GM12878 (cell line): ENCODE measurements at regions not wholly inside any gene's neighbourhood (a gene's known extent, or its start where the extent isn't known, plus 50 kb on each side); places are given as distances from the start of the nearest gene placed in this dataset.

Source experiments
- ATAC-seq: fragments of 200-7000 bp; cut with Tn5 transposase; 3 replicates; pipeline ENCODE4 v1.9.1; 2020; ENCODE audit warnings: mild to moderate bottlenecking, moderate library complexity
- BruUV-seq: library from RNA; stranded (reverse); fragments of 400-500 nt; replicated peaks from 2 replicates; lab custom pipeline; 2021; lab: Mats Ljungman, UMichigan
- CTCF ChIA-PET: fragments of 300-600 bp; sonication (Branson Sonifier 250); formaldehyde crosslinking; extraction: SDS; loops from one replicate; lab custom pipeline; 2021; ENCODE audit warnings: inconsistent platforms; lab: Yijun Ruan, JAX
- POLR2A ChIA-PET: fragments of 350-600 bp; formaldehyde crosslinking; extraction: SDS; loops from one replicate; lab custom pipeline; 2021; ENCODE audit warnings: inconsistent platforms; lab: Charles Lee
- RAD21 ChIA-PET: fragments of 300-600 bp; sonication (Branson Sonifier 250); formaldehyde crosslinking; loops from one replicate; lab custom pipeline; 2023; ENCODE audit warnings: antibody characterized with exemption; ENCODE audit not compliant: unreplicated experiment; lab: Charles Lee
- SMC1A ChIA-PET: fragments of 300-600 bp; sonication (Branson Sonifier 250); formaldehyde crosslinking; loops from one replicate; lab custom pipeline; 2023; ENCODE audit not compliant: unreplicated experiment, uncharacterized antibody; lab: Charles Lee
- DNase-seq: peaks from one replicate; pipeline ENCODE4 v3.0.0-alpha.2; 2011; ENCODE audit warnings: low read depth, low spot score
- FAIRE-seq: peaks from 3 replicates; lab custom pipeline; 2011; peaks lifted over from hg19 to GRCh38; lab: Jason Lieb, UNC
- H2AFZ ChIP-seq: 2 replicates; pipeline ENCODE4 v1.6.0; 2011; ENCODE audit warnings: low read depth, low read length, control low read depth; ENCODE audit not compliant: control insufficient read depth
- H3K27ac ChIP-seq: 2 replicates; pipeline ENCODE4 v1.5.1; 2011; ENCODE audit warnings: control low read depth; ENCODE audit not compliant: control insufficient read depth, insufficient read depth
- H3K27me3 ChIP-seq, 2 experiments: replicated peaks in 1 of 2; 2 replicates each; pipeline versions ENCODE4 v1.6.0 to v1.6.1; 2011; ENCODE audit warnings: low read length in 1 of 2; ENCODE audit not compliant: control insufficient read depth in 2 of 2, insufficient read depth in 2 of 2
- H3K36me3 ChIP-seq, 2 experiments: 2 replicates each; pipeline ENCODE4 v1.5.1; 2011; ENCODE audit warnings: low read length in 1 of 2; ENCODE audit not compliant: control insufficient read depth in 2 of 2, insufficient read depth in 2 of 2
- H3K4me1 ChIP-seq: 2 replicates; pipeline ENCODE4 v1.6.1; 2011; ENCODE audit warnings: mild to moderate bottlenecking, low read length, moderate library complexity, mixed read lengths; ENCODE audit not compliant: control insufficient read depth, insufficient read depth
- H3K4me2 ChIP-seq: 2 replicates; pipeline ENCODE4 v1.6.0; 2011; ENCODE audit warnings: control low read depth; ENCODE audit not compliant: control insufficient read depth, insufficient read depth
- H3K4me3 ChIP-seq: fragments of 200-600 bp; sonication (generic); 2 replicates; pipeline ENCODE4 v1.5.1; 2016
- H3K79me2 ChIP-seq: 2 replicates; pipeline ENCODE4 v1.6.0; 2011; ENCODE audit warnings: low read length; ENCODE audit not compliant: control insufficient read depth, insufficient read depth
- H3K9ac ChIP-seq: 2 replicates; pipeline ENCODE4 v1.8.0; 2011; ENCODE audit warnings: low read length, control low read depth, mixed read lengths; ENCODE audit not compliant: control insufficient read depth, insufficient read depth
- H3K9me3 ChIP-seq: replicated peaks from 3 replicates; pipeline ENCODE4 v1.5.1; 2011; ENCODE audit warnings: mild to moderate bottlenecking, low read length; ENCODE audit not compliant: control insufficient read depth, insufficient read depth
- H4K20me1 ChIP-seq: 2 replicates; pipeline ENCODE4 v1.6.0; 2011; ENCODE audit not compliant: control insufficient read depth, insufficient read depth
- BMI1 ChIP-seq: fragments of 450-650 bp; IDR thresholded peaks from 2 replicates; pipeline ENCODE4 v1.6.1; 2016; ENCODE audit warnings: mild to moderate bottlenecking, moderate library complexity, borderline replicate concordance
- FOXM1 ChIP-seq: IDR thresholded peaks from 2 replicates; pipeline ENCODE4 v1.6.1; 2012; ENCODE audit warnings: low read depth, mild to moderate bottlenecking, inconsistent platforms, low read length, moderate library complexity
- MXI1 ChIP-seq: fragments of 150-350 bp; IDR thresholded peaks from 2 replicates; pipeline ENCODE4 v1.6.1; 2011; ENCODE audit warnings: low read depth, mild to moderate bottlenecking, inconsistent platforms, low read length, improper control_type of control experiment
- NBN ChIP-seq: fragments of 450-650 bp; IDR thresholded peaks from 2 replicates; pipeline ENCODE4 v1.6.1; 2016
- NFXL1 ChIP-seq: fragments of 450-650 bp; IDR thresholded peaks from 2 replicates; pipeline ENCODE4 v1.6.1; 2017; ENCODE audit warnings: antibody characterized with exemption, mild to moderate bottlenecking, borderline replicate concordance
- NRF1 ChIP-seq: conservative IDR thresholded peaks from 2 replicates; pipeline ENCODE4 v1.6.1; 2011; ENCODE audit warnings: mild to moderate bottlenecking, low read depth, low read length, improper control_type of control experiment
- PML ChIP-seq: IDR thresholded peaks from 2 replicates; pipeline ENCODE4 v1.6.1; 2012; ENCODE audit warnings: low read length, inconsistent platforms
- POLR2A ChIP-seq: IDR thresholded peaks from 2 replicates; pipeline ENCODE4 v1.6.1; 2011; ENCODE audit warnings: low read depth, mild to moderate bottlenecking, low read length
- TBL1XR1 ChIP-seq: IDR thresholded peaks from 2 replicates; pipeline ENCODE4 v1.6.1; 2012; ENCODE audit warnings: low read depth, low read length, improper control_type of control experiment
- YY1 ChIP-seq: IDR thresholded peaks from 2 replicates; pipeline ENCODE4 v1.6.1; 2011; ENCODE audit warnings: low read depth, mild to moderate bottlenecking, low read length
- WGBS: methylation state at CpG from one replicate; pipeline ENCODE4 v1.1.6; 2016; ENCODE audit warnings: low lambda C conversion rate; ENCODE audit not compliant: insufficient replicate concordance, insufficient coverage; ENCODE audit errors: missing lambda C conversion rate; 5-methylcytosine and 5-hydroxymethylcytosine counted together
- in situ Hi-C: fragments of 300-500 bp; cut with MboI; formaldehyde crosslinking; loops from 9 replicates; pipeline ENCODE4 v1.14.3; 2018; ENCODE audit warnings: mixed read lengths
- intact Hi-C: fragments of 100-400 bp; cut with micrococcal nuclease; formaldehyde crosslinking; loops from one replicate; pipeline ENCODE4 v1.14.2; 2022; ENCODE audit not compliant: unreplicated experiment
- TF ChIP-seq, protein P1 (sequence below): IDR thresholded peaks from 2 replicates; pipeline ENCODE4 v1.6.1; 2012; ENCODE audit warnings: low read depth, low read length, improper control_type of control experiment
- TF ChIP-seq, protein P2 (sequence below): fragments of 450-650 bp; IDR thresholded peaks from 2 replicates; pipeline ENCODE4 v1.6.1; 2017; ENCODE audit warnings: mild to moderate bottlenecking, low read depth, inconsistent platforms; ENCODE audit not compliant: poor library complexity, severe bottlenecking
- TF ChIP-seq, protein P3 (sequence below): IDR thresholded peaks from 2 replicates; pipeline ENCODE4 v1.6.1; 2012; ENCODE audit warnings: low read length, inconsistent platforms
- TF ChIP-seq, protein P4 (sequence below): IDR thresholded peaks from 2 replicates; pipeline ENCODE4 v1.6.1; 2012; ENCODE audit warnings: improper control_type of control experiment, low read depth, low read length; ENCODE audit not compliant: insufficient replicate concordance

DNA sequence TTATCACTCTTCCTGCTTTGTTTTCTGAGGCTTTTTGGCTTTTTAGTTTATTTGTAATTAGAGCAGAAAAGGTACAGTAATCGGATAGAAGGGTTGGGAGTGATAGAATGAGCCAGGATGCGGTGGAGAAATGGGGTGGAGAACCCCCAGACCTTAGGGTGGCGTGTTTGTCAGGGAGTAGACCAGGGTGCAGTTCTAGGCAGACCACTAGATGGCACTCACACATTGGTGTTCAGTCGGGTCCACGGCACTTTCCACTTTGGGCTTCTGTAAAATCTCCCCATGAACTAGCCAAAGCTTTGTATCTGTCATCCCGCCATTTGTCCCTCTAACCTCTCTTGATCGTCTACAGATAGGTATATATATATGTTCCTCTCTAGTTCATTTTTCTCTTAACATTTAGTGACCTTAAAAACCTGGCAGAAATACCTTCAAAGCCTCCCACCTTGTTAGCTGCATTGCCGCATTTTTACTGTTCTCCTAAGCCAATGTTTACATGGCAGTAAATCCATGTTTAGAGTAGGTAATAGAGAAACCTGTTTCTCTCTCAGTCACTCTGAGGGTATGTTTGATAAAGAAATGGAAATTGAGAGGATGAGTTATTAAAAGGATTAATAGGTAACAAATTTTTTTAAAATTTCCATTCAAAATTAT lies 154.9 kb downstream of the TM9SF2 start:
- Histone ChIP-seq H3K36me3 (no peaks in the 10 kb centered on the region), H3K4me2 (no peak overlapping the region), H2AFZ (peak overlapping the region; percentile 57; the same call in 1 of the 2 replicates), H3K27me3 (no peaks in the 10 kb centered on the region), H3K27ac (no peak overlapping the region), H4K20me1 (no peaks in the 10 kb centered on the region), H3K9ac (no peak overlapping the region), H3K4me3 (no peak overlapping the region), H3K4me1 (peaks cover 7% of the 10 kb centered on the region), H3K79me2 (no peaks in the 10 kb centered on the region), H3K9me3 (no peaks in the 10 kb centered on the region)
- ChIA-PET CTCF (interaction anchor here (0.6 to 3.9 kb wide), 35 partner anchors 8 to 1597 kb away, joined by 3 to 25 read pairs (median 4); no protein-coding TSS in a partner anchor), SMC1A (interaction anchor here (0.7 to 4.3 kb wide), 10 partner anchors 129 to 860 kb away, joined by 3 to 14 read pairs (median 3); no protein-coding TSS in a partner anchor), POLR2A (no interaction called here), RAD21 (interaction anchor here (1.0 to 1.6 kb wide), 3 partner anchors 577 to 859 kb away, joined by 4 to 8 read pairs (median 5); no protein-coding TSS in a partner anchor)
- 14% methylated on average over 8 of the region's 8 CpGs for WGBS
- intact Hi-C loops: loop anchor here (1.0 to 10.0 kb wide), 7 partner anchors 39 to 1471 kb away; no protein-coding TSS in a partner anchor
- in situ Hi-C loops: loop anchor here (5.0 to 10.0 kb wide), 3 partner anchors 579 to 1469 kb away; no protein-coding TSS in a partner anchor
- FAIRE-seq (peak; percentile 94), DNase-seq (peak; percentile 40), ATAC-seq (peak; percentile 92)
- BruUV-seq: no TSS peak
- TF ChIP-seq FOXM1 (0 out of 2 replicates have a peak, but pooled peaks have one; percentile 22), BMI1 (no peak), PML (no peak), NRF1 (no peak), TBL1XR1 (no peak), NFXL1 (no peak), MXI1 (no peak), POLR2A (no peak), YY1 (peak; percentile 61; the same call in 1 of the 2 replicates), NBN (no peak)
- TF ChIP-seq, protein P1, sequence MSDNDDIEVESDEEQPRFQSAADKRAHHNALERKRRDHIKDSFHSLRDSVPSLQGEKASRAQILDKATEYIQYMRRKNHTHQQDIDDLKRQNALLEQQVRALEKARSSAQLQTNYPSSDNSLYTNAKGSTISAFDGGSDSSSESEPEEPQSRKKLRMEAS: no peak
- TF ChIP-seq, protein P2, sequence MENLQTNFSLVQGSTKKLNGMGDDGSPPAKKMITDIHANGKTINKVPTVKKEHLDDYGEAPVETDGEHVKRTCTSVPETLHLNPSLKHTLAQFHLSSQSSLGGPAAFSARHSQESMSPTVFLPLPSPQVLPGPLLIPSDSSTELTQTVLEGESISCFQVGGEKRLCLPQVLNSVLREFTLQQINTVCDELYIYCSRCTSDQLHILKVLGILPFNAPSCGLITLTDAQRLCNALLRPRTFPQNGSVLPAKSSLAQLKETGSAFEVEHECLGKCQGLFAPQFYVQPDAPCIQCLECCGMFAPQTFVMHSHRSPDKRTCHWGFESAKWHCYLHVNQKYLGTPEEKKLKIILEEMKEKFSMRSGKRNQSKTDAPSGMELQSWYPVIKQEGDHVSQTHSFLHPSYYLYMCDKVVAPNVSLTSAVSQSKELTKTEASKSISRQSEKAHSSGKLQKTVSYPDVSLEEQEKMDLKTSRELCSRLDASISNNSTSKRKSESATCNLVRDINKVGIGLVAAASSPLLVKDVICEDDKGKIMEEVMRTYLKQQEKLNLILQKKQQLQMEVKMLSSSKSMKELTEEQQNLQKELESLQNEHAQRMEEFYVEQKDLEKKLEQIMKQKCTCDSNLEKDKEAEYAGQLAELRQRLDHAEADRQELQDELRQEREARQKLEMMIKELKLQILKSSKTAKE: no peak
- TF ChIP-seq, protein P3, sequence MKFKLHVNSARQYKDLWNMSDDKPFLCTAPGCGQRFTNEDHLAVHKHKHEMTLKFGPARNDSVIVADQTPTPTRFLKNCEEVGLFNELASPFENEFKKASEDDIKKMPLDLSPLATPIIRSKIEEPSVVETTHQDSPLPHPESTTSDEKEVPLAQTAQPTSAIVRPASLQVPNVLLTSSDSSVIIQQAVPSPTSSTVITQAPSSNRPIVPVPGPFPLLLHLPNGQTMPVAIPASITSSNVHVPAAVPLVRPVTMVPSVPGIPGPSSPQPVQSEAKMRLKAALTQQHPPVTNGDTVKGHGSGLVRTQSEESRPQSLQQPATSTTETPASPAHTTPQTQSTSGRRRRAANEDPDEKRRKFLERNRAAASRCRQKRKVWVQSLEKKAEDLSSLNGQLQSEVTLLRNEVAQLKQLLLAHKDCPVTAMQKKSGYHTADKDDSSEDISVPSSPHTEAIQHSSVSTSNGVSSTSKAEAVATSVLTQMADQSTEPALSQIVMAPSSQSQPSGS: no peak
- TF ChIP-seq, protein P4, sequence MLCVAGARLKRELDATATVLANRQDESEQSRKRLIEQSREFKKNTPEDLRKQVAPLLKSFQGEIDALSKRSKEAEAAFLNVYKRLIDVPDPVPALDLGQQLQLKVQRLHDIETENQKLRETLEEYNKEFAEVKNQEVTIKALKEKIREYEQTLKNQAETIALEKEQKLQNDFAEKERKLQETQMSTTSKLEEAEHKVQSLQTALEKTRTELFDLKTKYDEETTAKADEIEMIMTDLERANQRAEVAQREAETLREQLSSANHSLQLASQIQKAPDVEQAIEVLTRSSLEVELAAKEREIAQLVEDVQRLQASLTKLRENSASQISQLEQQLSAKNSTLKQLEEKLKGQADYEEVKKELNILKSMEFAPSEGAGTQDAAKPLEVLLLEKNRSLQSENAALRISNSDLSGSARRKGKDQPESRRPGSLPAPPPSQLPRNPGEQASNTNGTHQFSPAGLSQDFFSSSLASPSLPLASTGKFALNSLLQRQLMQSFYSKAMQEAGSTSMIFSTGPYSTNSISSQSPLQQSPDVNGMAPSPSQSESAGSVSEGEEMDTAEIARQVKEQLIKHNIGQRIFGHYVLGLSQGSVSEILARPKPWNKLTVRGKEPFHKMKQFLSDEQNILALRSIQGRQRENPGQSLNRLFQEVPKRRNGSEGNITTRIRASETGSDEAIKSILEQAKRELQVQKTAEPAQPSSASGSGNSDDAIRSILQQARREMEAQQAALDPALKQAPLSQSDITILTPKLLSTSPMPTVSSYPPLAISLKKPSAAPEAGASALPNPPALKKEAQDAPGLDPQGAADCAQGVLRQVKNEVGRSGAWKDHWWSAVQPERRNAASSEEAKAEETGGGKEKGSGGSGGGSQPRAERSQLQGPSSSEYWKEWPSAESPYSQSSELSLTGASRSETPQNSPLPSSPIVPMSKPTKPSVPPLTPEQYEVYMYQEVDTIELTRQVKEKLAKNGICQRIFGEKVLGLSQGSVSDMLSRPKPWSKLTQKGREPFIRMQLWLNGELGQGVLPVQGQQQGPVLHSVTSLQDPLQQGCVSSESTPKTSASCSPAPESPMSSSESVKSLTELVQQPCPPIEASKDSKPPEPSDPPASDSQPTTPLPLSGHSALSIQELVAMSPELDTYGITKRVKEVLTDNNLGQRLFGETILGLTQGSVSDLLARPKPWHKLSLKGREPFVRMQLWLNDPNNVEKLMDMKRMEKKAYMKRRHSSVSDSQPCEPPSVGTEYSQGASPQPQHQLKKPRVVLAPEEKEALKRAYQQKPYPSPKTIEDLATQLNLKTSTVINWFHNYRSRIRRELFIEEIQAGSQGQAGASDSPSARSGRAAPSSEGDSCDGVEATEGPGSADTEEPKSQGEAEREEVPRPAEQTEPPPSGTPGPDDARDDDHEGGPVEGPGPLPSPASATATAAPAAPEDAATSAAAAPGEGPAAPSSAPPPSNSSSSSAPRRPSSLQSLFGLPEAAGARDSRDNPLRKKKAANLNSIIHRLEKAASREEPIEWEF: no peak
